Bronchial epithelial cell (primary cell): ENCODE measurements at regions not wholly inside any gene's neighbourhood (a gene's known extent, or its start where the extent isn't known, plus 50 kb on each side); places are given as distances from the start of the nearest gene placed in this dataset.
"Not testable (repeated sequence)": the region's sequence is repeated elsewhere in the genome, so short reads cannot be mapped to it uniquely, and the experiment has no call there.

Source experiments
- DNase-seq: peaks from one replicate; pipeline ENCODE4 v3.0.0-alpha.2; 2010; ENCODE audit warnings: low read depth
- FAIRE-seq: peaks from 2 replicates; lab custom pipeline; 2011; peaks lifted over from hg19 to GRCh38; lab: Jason Lieb, UNC
- H3K27me3 ChIP-seq: 2 replicates; pipeline ENCODE4 v1.5.1; 2011; ENCODE audit warnings: low read length; ENCODE audit not compliant: control insufficient read depth, insufficient read depth
- H3K36me3 ChIP-seq: 2 replicates; pipeline ENCODE4 v1.5.1; 2011; ENCODE audit warnings: low read length; ENCODE audit not compliant: control insufficient read depth, insufficient read depth
- H3K4me3 ChIP-seq: 2 replicates; pipeline ENCODE4 v1.5.1; 2011; ENCODE audit warnings: mild to moderate bottlenecking, low read depth, low read length, control low read depth
- CTCF ChIP-seq: IDR thresholded peaks from 2 replicates; pipeline ENCODE4 v1.5.1; 2011; ENCODE audit warnings: mild to moderate bottlenecking, moderate library complexity, low read length, control low read depth, inconsistent platforms; ENCODE audit not compliant: insufficient read depth, severe bottlenecking

DNA sequence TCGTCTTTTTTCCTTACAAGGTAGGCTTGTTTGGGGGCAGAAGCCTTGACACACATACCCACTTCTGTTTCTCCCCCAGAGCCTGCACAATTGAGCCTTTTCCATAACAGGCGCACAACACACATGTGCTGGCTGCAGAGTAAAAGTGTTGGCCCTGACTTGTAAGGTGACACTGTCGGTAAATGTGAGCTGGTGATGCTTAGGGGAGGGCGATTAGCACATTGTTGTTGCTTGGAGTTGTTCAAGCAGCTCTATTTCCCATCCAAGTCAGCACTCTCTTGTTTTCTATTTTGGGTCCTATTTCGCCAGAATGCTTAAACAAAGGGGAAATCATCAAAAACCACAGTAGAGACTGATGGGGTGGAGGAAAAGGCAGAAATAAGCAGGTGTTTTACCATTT lies 51.9 kb upstream of the PTPRJ start:
- no peaks in the 10 kb centered on the region for H3K27me3 ChIP-seq
- FAIRE-seq = no peak
- TF ChIP-seq CTCF = no peak

GRCh38 chr11:47924184-47924691 lies 56.1 kb upstream of the PTPRJ start:
- Histone ChIP-seq H3K4me3 (no peak overlapping the region), H3K27me3 (no peaks in the 10 kb centered on the region), H3K36me3 (no peaks in the 10 kb centered on the region)
- no peak for TF ChIP-seq CTCF
- DNase-seq = peak; percentile 63
- no peak for FAIRE-seq

More for the DNA sequence above, 51.9 kb upstream of the PTPRJ start:
- Histone ChIP-seq H3K4me3 (no peak overlapping the region), H3K36me3 (no peaks in the 10 kb centered on the region)
- no peak for DNase-seq

GRCh38 chr11:47923667-47924066 lies 56.7 kb upstream of the PTPRJ start:
- DNase-seq = no peak
- Histone ChIP-seq H3K27me3 (no peaks in the 10 kb centered on the region), H3K36me3 (no peaks in the 10 kb centered on the region), H3K4me3 (no peak overlapping the region)
- TF ChIP-seq CTCF = no peak
- no peak for FAIRE-seq

- not testable (repeated sequence) for DNase-seq
These were observed 59.2 kb upstream of the PTPRJ start for GRCh38 chr11:47921080-47921555.

DNA sequence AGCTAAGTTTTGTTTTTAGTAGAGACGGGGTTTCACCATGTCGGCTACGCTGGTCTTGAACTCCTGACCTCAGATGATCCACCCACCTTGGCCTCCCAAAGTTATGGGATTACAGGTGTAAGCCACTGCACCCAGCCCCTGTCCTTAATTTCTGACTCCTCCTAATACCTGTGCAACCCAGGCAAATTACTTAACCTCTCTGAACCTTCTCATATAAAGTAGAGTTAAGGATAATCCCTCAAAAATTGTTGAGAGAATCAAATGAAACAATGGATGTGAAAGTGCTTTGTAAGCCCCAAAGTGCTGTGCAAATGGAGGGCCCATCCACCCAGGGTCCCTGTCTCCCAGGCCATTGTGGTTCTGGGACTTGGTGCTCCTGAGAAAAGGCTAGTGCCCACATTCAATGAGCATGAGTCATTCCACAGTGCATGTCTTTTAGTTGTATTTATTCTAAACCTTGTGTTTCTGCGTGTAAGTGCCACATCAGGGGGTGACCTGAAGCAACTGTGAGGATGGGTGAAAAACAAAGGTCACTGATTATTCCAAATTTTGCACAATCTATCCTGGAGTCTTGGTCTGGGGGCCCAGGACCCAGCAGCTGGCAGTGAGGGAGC lies 61.4 kb upstream of the PTPRJ start:
- no peaks in the 10 kb centered on the region for H3K36me3 ChIP-seq
- FAIRE-seq = no peak
- no peak overlapping the region for H3K4me3 ChIP-seq
- TF ChIP-seq CTCF = no peak
- H3K27me3 ChIP-seq = no peaks in the 10 kb centered on the region
- DNase-seq = peak; percentile 46

More at GRCh38 chr11:47921080-47921555, 59.2 kb upstream of the PTPRJ start:
- H3K36me3 ChIP-seq, H3K4me3 ChIP-seq, FAIRE-seq, H3K27me3 ChIP-seq: not testable (repeated sequence)

- FAIRE-seq = no peak
- TF ChIP-seq CTCF = no peak
These were observed 62.0 kb upstream of the PTPRJ start for GRCh38 chr11:47918370-47918690.

More at GRCh38 chr11:47918370-47918690, 62.0 kb upstream of the PTPRJ start:
- no peaks in the 10 kb centered on the region for H3K27me3 ChIP-seq
- no peak for DNase-seq
- H3K4me3 ChIP-seq = no peak overlapping the region
- no peaks in the 10 kb centered on the region for H3K36me3 ChIP-seq
